Esophagus squamous epithelium (tissue), 5 donors: ENCODE measurements at regions not wholly inside any gene's neighbourhood (a gene's known extent, or its start where the extent isn't known, plus 50 kb on each side); places are given as distances from the start of the nearest gene placed in this dataset.

ENCODE experiments used
- DNase-seq: peaks from one replicate; lab custom pipeline; 2025; lab: John Stamatoyannopoulos, UW
- H3K27ac ChIP-seq, 4 donors: fragments of 200-600 bp; sonication (generic); one replicate each; pipeline ENCODE4 v1.5.1; 2016 to 2019; ENCODE audit warnings: mild to moderate bottlenecking in 1 of 4
- H3K27me3 ChIP-seq, 4 donors: fragments of 200-600 bp; sonication (generic); 1 replicate in 3 of 4; 2 replicates in 1 of 4; pipeline versions ENCODE4 v1.5.1 to v1.6.0; 2017 to 2021; ENCODE audit warnings: antibody characterized with exemption in 1 of 4
- H3K36me3 ChIP-seq, 3 donors: fragments of 200-600 bp; sonication (generic); one replicate each; pipeline ENCODE4 v1.5.1; 2016 to 2019
- H3K4me1 ChIP-seq, 3 donors: fragments of 200-600 bp; sonication (generic); one replicate each; pipeline ENCODE4 v1.5.1; 2017 to 2019
- H3K4me3 ChIP-seq, 4 donors: fragments of 200-600 bp; sonication (generic); 1 replicate in 3 of 4; 2 replicates in 1 of 4; pipeline ENCODE4 v1.5.1; 2016 to 2019; ENCODE audit warnings: mild to moderate bottlenecking in 2 of 4, moderate library complexity in 1 of 4
- H3K9me3 ChIP-seq, 3 donors: fragments of 200-600 bp; sonication (generic); one replicate each; pipeline ENCODE4 v1.5.1; 2016 to 2019
- POLR2A ChIP-seq, 4 donors: fragments of 450-650 bp; IDR thresholded peaks; one replicate each; pipeline ENCODE4 v1.6.1; 2017; ENCODE audit warnings: antibody characterized with exemption in 4 of 4, mild to moderate bottlenecking in 4 of 4, moderate library complexity in 3 of 4
- WGBS, 2 donors: methylation state at CpG; one replicate each; pipeline ENCODE4 v1.1.5; 2018; 5-methylcytosine and 5-hydroxymethylcytosine counted together
- intact Hi-C: fragments of 100-400 bp; cut with DNase I; formaldehyde crosslinking; loops from one replicate; pipeline ENCODE4 v1.15.0; 2022
- TF ChIP-seq, protein P1 (sequence below), 6 experiments: fragments of 450-650 bp in 4 of 6; fragments of 200-600 bp in 2 of 6; sonication (generic) in 2 of 6; IDR thresholded peaks; one replicate each; pipeline ENCODE4 v1.5.1; 2016 to 2019; ENCODE audit warnings: antibody characterized with exemption in 6 of 6, mild to moderate bottlenecking in 4 of 6, moderate library complexity in 4 of 6
- donor health status: DM: yes; HTN: yes; CAD: no.

DNA sequence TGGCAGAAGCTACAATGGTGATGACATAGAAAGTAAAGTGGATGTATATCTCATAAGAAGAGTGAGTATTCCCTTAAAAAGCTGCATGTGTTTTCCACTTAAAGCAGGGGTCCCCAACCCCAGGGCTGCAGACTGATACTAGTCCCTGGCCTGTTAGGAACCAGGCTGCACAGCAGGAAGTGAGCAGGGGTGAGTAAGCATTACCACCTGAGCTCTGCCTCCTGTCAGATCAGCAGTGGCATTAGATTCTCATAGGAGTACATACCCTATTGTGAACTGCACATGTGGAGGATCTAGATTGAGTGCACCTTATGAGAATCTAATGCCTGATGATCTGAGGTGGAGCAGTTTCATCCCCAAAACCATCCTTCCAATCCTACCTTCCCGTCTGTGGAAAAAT is 126.1 kb upstream of the CMC1 start:
- intact Hi-C loops, result no loop called here
- Histone ChIP-seq H3K36me3 (no peaks in the 10 kb centered on the region), H3K27me3 (no peaks in the 10 kb centered on the region), H3K9me3 (no peaks in the 10 kb centered on the region), H3K4me1 (no peaks in the 10 kb centered on the region), H3K27ac (no peak overlapping the region), H3K4me3 (no peak overlapping the region)
- DNase-seq, result no peak
- 71 to 80% methylated on average over 1 of the region's 1 CpG for WGBS, 2 donors
- TF ChIP-seq, protein P1, sequence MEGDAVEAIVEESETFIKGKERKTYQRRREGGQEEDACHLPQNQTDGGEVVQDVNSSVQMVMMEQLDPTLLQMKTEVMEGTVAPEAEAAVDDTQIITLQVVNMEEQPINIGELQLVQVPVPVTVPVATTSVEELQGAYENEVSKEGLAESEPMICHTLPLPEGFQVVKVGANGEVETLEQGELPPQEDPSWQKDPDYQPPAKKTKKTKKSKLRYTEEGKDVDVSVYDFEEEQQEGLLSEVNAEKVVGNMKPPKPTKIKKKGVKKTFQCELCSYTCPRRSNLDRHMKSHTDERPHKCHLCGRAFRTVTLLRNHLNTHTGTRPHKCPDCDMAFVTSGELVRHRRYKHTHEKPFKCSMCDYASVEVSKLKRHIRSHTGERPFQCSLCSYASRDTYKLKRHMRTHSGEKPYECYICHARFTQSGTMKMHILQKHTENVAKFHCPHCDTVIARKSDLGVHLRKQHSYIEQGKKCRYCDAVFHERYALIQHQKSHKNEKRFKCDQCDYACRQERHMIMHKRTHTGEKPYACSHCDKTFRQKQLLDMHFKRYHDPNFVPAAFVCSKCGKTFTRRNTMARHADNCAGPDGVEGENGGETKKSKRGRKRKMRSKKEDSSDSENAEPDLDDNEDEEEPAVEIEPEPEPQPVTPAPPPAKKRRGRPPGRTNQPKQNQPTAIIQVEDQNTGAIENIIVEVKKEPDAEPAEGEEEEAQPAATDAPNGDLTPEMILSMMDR (IDR thresholded peaks at IDR 0.05), result no peak
- no peak for TF ChIP-seq POLR2A (IDR thresholded peaks at IDR 0.05)

DNA sequence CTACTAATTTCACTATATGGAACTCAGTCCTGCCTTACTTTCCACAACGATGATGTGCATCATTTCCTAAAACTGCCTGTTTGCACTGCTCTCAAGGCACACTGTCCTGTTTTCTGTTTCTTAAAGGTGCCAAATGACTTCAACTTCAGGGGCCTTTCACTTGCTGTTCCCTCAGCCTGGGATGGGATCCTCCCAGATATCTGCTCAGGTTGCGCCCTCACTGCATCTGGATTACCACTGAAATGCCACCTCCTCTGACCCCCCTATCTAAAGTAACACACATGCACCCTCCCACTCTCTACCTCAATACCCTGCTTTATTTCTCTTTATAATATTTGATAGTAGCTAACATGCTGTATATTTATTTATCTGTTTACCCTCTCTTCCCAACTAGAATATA is 123.8 kb upstream of the CMC1 start:
- H3K4me1 ChIP-seq, result no peaks in the 10 kb centered on the region
- intact Hi-C loops, result no loop called here
- DNase-seq, result no peak
- no peak overlapping the region for H3K27ac ChIP-seq
- H3K9me3 ChIP-seq, result no peaks in the 10 kb centered on the region
- no peaks in the 10 kb centered on the region for H3K27me3 ChIP-seq
- TF ChIP-seq POLR2A (IDR thresholded peaks at IDR 0.05), result no peak
- TF ChIP-seq, protein P1 (IDR thresholded peaks at IDR 0.05), result no peak
- no peaks in the 10 kb centered on the region for H3K36me3 ChIP-seq
- no peak overlapping the region for H3K4me3 ChIP-seq
- WGBS, 2 donors, result 83 to 86% methylated on average over 2 of the region's 2 CpGs

DNA sequence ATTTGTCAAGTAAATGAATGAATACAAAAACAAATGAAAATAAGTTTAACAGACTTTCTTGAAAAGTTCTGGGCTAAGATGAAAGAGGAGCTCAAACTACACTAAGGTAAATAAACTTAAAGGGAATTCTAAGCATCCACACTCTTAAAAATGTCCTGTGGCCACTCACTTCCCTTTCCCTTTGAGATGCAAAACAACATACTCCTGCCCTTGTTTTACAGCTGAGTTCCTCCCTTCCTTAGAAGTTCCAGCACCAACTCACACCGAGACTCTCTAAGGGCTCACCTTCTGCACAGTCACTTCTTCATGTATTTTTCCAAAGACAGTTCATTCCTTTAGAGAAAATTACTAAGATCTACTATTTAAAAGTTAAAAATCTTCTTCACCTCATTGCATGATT is 123.3 kb upstream of the CMC1 start:
- no peaks in the 10 kb centered on the region for H3K9me3 ChIP-seq
- 61 to 62% methylated on average over 1 of the region's 1 CpG for WGBS, 2 donors
- H3K36me3 ChIP-seq, result no peaks in the 10 kb centered on the region
- H3K4me1 ChIP-seq, result no peaks in the 10 kb centered on the region
- DNase-seq, result no peak
- TF ChIP-seq POLR2A (IDR thresholded peaks at IDR 0.05), result no peak
- TF ChIP-seq, protein P1 (IDR thresholded peaks at IDR 0.05), result no peak
- intact Hi-C loops, result no loop called here
- H3K27me3 ChIP-seq, result no peaks in the 10 kb centered on the region
- no peak overlapping the region for H3K4me3 ChIP-seq
- no peak overlapping the region for H3K27ac ChIP-seq

DNA sequence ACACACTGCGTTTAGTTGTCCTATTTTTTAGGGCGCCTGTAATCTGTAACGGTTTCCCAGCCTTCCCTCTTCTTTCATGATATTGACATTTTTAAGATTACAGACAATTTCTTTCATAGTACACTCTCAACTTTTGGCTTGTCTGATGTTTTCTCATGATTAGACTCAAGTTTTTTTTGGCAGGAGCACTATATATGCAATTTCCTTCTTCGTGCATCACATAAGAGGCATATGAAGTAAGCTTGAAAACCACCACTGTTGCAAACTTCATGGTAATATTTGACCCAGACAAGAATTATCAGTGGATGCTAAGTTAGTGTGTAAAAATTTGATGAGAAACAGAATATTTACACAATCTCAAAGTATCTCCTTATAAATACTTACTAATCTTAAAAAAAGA is 119.2 kb upstream of the CMC1 start:
- DNase-seq, result no peak
- Histone ChIP-seq H3K27ac (no peak overlapping the region), H3K9me3 (no peaks in the 10 kb centered on the region), H3K36me3 (no peaks in the 10 kb centered on the region), H3K4me3 (no peak overlapping the region), H3K27me3 (no peaks in the 10 kb centered on the region), H3K4me1 (no peaks in the 10 kb centered on the region)
- 72 to 78% methylated on average over 4 of the region's 4 CpGs for WGBS, 2 donors
- intact Hi-C loops, result no loop called here
- TF ChIP-seq, protein P1 (IDR thresholded peaks at IDR 0.05), result no peak
- no peak for TF ChIP-seq POLR2A (IDR thresholded peaks at IDR 0.05)

DNA sequence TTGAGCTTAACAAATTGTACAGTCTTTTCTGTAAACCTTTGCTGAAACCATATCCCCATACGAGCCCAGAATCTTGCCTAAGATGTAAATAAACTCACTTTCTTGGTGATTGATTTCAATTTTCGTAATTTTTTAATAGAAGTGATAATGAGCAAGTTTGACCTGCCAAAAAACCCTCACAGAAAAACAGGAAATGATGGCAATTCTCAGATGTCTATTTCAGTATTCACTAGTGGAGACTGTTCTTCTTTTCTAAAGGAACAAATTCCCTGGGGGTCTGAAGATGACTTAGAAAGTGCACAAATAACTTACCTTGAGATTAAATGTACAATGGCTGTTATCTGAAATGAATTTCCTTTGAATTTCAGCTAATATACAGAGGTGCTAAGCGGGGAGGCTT is 116.5 kb upstream of the CMC1 start:
- no peak for DNase-seq
- no peak for TF ChIP-seq POLR2A (IDR thresholded peaks at IDR 0.05)
- TF ChIP-seq, protein P1 (IDR thresholded peaks at IDR 0.05), result no peak
- H3K36me3 ChIP-seq, result no peaks in the 10 kb centered on the region
- no peak overlapping the region for H3K4me3 ChIP-seq
- no peaks in the 10 kb centered on the region for H3K27me3 ChIP-seq
- H3K9me3 ChIP-seq, result no peaks in the 10 kb centered on the region
- H3K4me1 ChIP-seq, result no peaks in the 10 kb centered on the region
- intact Hi-C loops, result no loop called here
- H3K27ac ChIP-seq, result no peak overlapping the region
- 35 to 44% methylated on average over 3 of the region's 3 CpGs for WGBS, 2 donors
